ENCODE measurements at regions not wholly inside any gene's neighbourhood (a gene's known extent, or its start where the extent isn't known, plus 50 kb on each side); places are given as distances from the start of the nearest gene placed in this dataset.
A peak's percentile ranks its signal among the peaks of the same experiment; 100 is the strongest.

DNA sequence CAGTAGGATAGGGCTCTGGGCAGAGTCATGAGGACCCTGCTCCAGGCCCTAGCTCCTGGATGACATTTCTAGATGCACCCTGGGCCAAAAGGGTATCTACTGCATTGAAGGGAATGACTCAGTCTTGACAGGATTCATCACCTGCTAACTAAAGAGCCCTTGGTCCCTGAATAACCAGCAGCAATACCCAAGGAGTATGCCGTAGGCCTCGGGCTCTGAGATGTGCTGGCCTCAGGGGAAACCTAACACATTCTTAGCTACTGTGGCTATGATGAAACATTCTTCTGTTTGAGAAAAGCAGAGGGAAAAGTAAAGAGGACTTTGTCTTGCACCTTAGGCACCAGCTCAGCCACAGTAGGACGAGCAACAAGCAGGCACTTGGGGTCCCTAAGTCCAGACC, 89.5 kb upstream of the SLC1A1 start:
- Histone ChIP-seq H2AFZ (ENCODE audit: low read length) (no peak overlapping the region), H3K4me3 (ENCODE audit: insufficient read depth, low read length) (no peak overlapping the region), H3K36me3 (ENCODE audit: insufficient read depth, low read length) (no peaks in the 10 kb centered on the region), H4K20me1 (ENCODE audit: insufficient read depth, low read length) (no peaks in the 10 kb centered on the region), H3K79me2 (ENCODE audit: insufficient read depth, low read length) (no peaks in the 10 kb centered on the region), H3K27ac (ENCODE audit: low read depth, low read length) (no peak overlapping the region), H3K4me2 (ENCODE audit: insufficient read depth, low read length) (no peak overlapping the region), H3K9me3 (ENCODE audit: low read depth, low read length) (peaks cover 3% of the 10 kb centered on the region), H3K27me3 (ENCODE audit: insufficient read depth, low read length) (no peaks in the 10 kb centered on the region), H3K4me1 (ENCODE audit: insufficient read depth, low read length) (peaks cover 9% of the 10 kb centered on the region)
- no peak for DNase-seq (ENCODE audit: insufficient read length, low spot score, missing footprints)
- TF ChIP-seq, protein P1, sequence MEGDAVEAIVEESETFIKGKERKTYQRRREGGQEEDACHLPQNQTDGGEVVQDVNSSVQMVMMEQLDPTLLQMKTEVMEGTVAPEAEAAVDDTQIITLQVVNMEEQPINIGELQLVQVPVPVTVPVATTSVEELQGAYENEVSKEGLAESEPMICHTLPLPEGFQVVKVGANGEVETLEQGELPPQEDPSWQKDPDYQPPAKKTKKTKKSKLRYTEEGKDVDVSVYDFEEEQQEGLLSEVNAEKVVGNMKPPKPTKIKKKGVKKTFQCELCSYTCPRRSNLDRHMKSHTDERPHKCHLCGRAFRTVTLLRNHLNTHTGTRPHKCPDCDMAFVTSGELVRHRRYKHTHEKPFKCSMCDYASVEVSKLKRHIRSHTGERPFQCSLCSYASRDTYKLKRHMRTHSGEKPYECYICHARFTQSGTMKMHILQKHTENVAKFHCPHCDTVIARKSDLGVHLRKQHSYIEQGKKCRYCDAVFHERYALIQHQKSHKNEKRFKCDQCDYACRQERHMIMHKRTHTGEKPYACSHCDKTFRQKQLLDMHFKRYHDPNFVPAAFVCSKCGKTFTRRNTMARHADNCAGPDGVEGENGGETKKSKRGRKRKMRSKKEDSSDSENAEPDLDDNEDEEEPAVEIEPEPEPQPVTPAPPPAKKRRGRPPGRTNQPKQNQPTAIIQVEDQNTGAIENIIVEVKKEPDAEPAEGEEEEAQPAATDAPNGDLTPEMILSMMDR (IDR thresholded peaks at IDR 0.05; ENCODE audit: extremely low read depth, low read depth, low read length) = no peak

DNA sequence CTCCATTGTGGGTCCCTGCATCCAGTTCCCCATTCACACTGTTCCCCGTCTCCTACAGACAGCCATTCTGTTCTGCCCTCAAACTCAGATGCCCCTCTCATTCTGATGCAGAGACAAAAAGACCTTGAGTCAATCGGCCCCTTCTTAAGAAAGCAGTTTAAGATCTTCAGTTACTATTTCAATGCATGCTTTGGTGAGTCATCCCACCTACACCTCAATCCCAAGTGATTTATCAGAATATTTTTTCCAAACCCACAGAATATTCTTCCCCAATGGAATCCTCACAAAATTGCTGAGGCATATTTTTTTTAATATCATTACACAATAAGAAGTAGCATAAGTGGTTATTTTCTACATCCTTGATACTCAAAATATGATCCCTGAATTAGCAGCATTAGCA, 92.4 kb upstream of the SLC1A1 start:
- H3K27ac ChIP-seq (ENCODE audit: low read depth, low read length) = no peak overlapping the region
- DNase-seq (ENCODE audit: insufficient read length, low spot score, missing footprints) = peak; percentile 82
- H3K4me3 ChIP-seq (ENCODE audit: insufficient read depth, low read length) = peak overlapping the region; percentile 55
- TF ChIP-seq, protein P1 (IDR thresholded peaks at IDR 0.05; ENCODE audit: extremely low read depth, low read depth, low read length) = no peak
- no peaks in the 10 kb centered on the region for H3K79me2 ChIP-seq (ENCODE audit: insufficient read depth, low read length)
- no peaks in the 10 kb centered on the region for H3K27me3 ChIP-seq (ENCODE audit: insufficient read depth, low read length)
- peaks cover 9% of the 10 kb centered on the region for H3K4me1 ChIP-seq (ENCODE audit: insufficient read depth, low read length)
- H4K20me1 ChIP-seq (ENCODE audit: insufficient read depth, low read length) = no peaks in the 10 kb centered on the region
- no peak overlapping the region for H2AFZ ChIP-seq (ENCODE audit: low read length)
- no peaks in the 10 kb centered on the region for H3K36me3 ChIP-seq (ENCODE audit: insufficient read depth, low read length)
- H3K4me2 ChIP-seq (ENCODE audit: insufficient read depth, low read length) = peak overlapping the region; percentile 78
- peaks cover 3% of the 10 kb centered on the region for H3K9me3 ChIP-seq (ENCODE audit: low read depth, low read length)

DNA sequence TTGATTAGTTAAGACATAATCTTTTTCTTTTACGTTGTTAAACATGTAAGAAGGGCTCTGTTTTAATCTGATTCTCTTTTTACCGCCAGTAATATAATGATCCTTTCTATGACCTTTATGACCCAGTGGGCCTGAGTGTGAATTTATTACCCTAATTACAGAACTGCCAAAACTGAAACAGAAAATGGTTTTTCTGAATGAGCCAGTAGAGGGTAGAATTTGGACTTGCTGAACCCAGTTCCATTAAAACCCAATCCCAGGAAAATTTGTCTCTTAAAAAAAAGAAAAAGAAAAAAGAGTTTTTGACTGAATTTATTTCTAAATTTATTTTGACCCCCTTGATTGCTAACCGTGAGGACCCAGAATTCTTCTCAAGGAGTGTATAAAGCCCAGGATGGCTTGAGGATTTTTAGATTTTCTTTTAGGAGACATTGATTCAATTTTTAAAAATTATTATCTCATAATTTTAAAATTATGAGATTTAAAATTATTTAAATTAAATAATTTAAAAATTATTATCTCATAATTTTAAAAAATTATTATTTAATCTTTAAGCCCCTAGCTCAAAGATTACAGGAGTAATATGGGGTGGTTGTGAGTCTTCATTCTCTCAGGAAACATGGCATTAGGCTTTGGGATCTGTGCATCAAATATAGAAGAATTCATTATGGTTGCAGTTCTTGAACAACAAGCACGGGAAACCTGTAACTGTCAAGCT, 94.1 kb upstream of the GLIS3 start:
- H3K4me1 ChIP-seq (ENCODE audit: insufficient read depth, low read length) = peaks cover 19% of the 10 kb centered on the region
- TF ChIP-seq, protein P1 (IDR thresholded peaks at IDR 0.05; ENCODE audit: extremely low read depth, low read depth, low read length) = no peak
- no peaks in the 10 kb centered on the region for H3K79me2 ChIP-seq (ENCODE audit: insufficient read depth, low read length)
- H3K4me3 ChIP-seq (ENCODE audit: insufficient read depth, low read length) = no peak overlapping the region
- H3K27ac ChIP-seq (ENCODE audit: low read depth, low read length) = no peak overlapping the region
- H3K9me3 ChIP-seq (ENCODE audit: low read depth, low read length) = no peaks in the 10 kb centered on the region
- no peaks in the 10 kb centered on the region for H4K20me1 ChIP-seq (ENCODE audit: insufficient read depth, low read length)
- no peak overlapping the region for H2AFZ ChIP-seq (ENCODE audit: low read length)
- H3K4me2 ChIP-seq (ENCODE audit: insufficient read depth, low read length) = no peak overlapping the region
- H3K36me3 ChIP-seq (ENCODE audit: insufficient read depth, low read length) = no peaks in the 10 kb centered on the region
- no peaks in the 10 kb centered on the region for H3K27me3 ChIP-seq (ENCODE audit: insufficient read depth, low read length)
- DNase-seq (ENCODE audit: insufficient read length, low spot score, missing footprints) = peak; percentile 82

DNA sequence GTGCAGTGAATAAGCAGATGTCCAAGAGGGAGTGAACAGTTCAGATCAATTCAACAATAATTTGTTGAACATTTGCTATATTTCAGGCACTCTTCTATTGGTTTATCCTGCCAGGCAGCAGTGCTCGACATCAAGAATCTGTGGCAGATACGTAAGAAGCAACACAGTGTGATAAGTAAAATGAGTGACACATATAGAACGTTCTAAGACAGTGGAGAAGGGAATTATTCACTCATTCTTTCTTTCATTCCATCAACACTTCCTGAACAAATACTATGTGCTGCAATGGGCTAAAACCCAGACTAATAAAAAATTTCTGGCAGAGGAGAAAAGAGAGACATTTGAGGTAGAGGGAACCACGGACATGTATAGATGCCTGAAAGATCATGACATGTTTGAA, 89.9 kb upstream of the GLIS3 start:
- H3K4me3 ChIP-seq (ENCODE audit: insufficient read depth, low read length) = no peak overlapping the region
- no peaks in the 10 kb centered on the region for H3K79me2 ChIP-seq (ENCODE audit: insufficient read depth, low read length)
- TF ChIP-seq, protein P1 (IDR thresholded peaks at IDR 0.05; ENCODE audit: extremely low read depth, low read depth, low read length) = no peak
- peaks cover 9% of the 10 kb centered on the region for H3K4me1 ChIP-seq (ENCODE audit: insufficient read depth, low read length)
- no peak overlapping the region for H3K4me2 ChIP-seq (ENCODE audit: insufficient read depth, low read length)
- no peaks in the 10 kb centered on the region for H3K36me3 ChIP-seq (ENCODE audit: insufficient read depth, low read length)
- H3K27me3 ChIP-seq (ENCODE audit: insufficient read depth, low read length) = no peaks in the 10 kb centered on the region
- H4K20me1 ChIP-seq (ENCODE audit: insufficient read depth, low read length) = no peaks in the 10 kb centered on the region
- no peak for DNase-seq (ENCODE audit: insufficient read length, low spot score, missing footprints)
- no peak overlapping the region for H3K27ac ChIP-seq (ENCODE audit: low read depth, low read length)
- no peak overlapping the region for H2AFZ ChIP-seq (ENCODE audit: low read length)
- no peaks in the 10 kb centered on the region for H3K9me3 ChIP-seq (ENCODE audit: low read depth, low read length)

Measured in osteoblast (primary cell).